B cell (primary cell): ENCODE measurements at regions not wholly inside any gene's neighbourhood (a gene's known extent, or its start where the extent isn't known, plus 50 kb on each side); places are given as distances from the start of the nearest gene placed in this dataset.

ENCODE experiments used
- ATAC-seq: fragments of 200-7000 bp; cut with Tn5 transposase; one replicate; pipeline ENCODE4 v1.10.0; 2021; ENCODE audit warnings: low read depth, mild to moderate bottlenecking, moderate number of reproducible peaks, moderate library complexity
- CTCF ChIA-PET: fragments of 350-600 bp; sonication (Branson Sonifier 250); formaldehyde crosslinking; loops from one replicate; lab custom pipeline; 2021; ENCODE audit warnings: antibody characterized with exemption, inconsistent platforms; lab: Charles Lee
- POLR2A ChIA-PET: fragments of 350-600 bp; sonication (Branson Sonifier 250); formaldehyde crosslinking; loops from one replicate; lab custom pipeline; 2021; ENCODE audit warnings: antibody characterized with exemption; lab: Charles Lee
- DNase-seq: peaks from one replicate; pipeline ENCODE4 v3.0.0; 2013
- H2AFZ ChIP-seq: 2 replicates; pipeline ENCODE4 v1.6.1; 2012; ENCODE audit warnings: mild to moderate bottlenecking, low read depth, low read length; ENCODE audit not compliant: insufficient read depth, poor library complexity, severe bottlenecking
- H3K27ac ChIP-seq, 2 donors: 1 replicate in 1 of 2; 2 replicates in 1 of 2; pipeline ENCODE4 v1.5.1; 2012 to 2013; ENCODE audit warnings: low read length in 2 of 2, mild to moderate bottlenecking in 2 of 2, moderate library complexity in 1 of 2
- H3K27me3 ChIP-seq, 4 experiments: fragments of 200-600 bp in 1 of 4; sonication (generic) in 1 of 4; replicated peaks in 1 of 4; 1 replicate in 2 of 4; 2 replicates in 2 of 4; pipeline versions ENCODE4 v1.6.1 to v1.7.0; 2013 to 2016; ENCODE audit warnings: low read length in 3 of 4, mild to moderate bottlenecking in 2 of 4, mixed read lengths in 1 of 4, moderate library complexity in 1 of 4; ENCODE audit not compliant: insufficient read depth in 4 of 4, control insufficient read depth in 3 of 4; ENCODE audit errors: control extremely low read depth in 1 of 4
- H3K36me3 ChIP-seq, 2 experiments: replicated peaks in 1 of 2; 1 replicate in 1 of 2; 2 replicates in 1 of 2; pipeline versions ENCODE4 v1.6.1 to v1.7.1; 2013; ENCODE audit warnings: low read length in 1 of 2; ENCODE audit not compliant: insufficient read depth in 2 of 2, control insufficient read depth in 1 of 2; ENCODE audit errors: control extremely low read depth in 1 of 2, extremely low read depth in 1 of 2
- H3K4me1 ChIP-seq, 2 donors: fragments of 200-600 bp in 1 of 2; sonication (generic) in 1 of 2; 1 replicate in 1 of 2; 2 replicates in 1 of 2; pipeline versions ENCODE4 v1.5.1 to v1.6.1; 2013 to 2017; ENCODE audit warnings: low read length in 2 of 2; ENCODE audit not compliant: control insufficient read depth in 2 of 2, insufficient read depth in 2 of 2
- H3K4me2 ChIP-seq: replicated peaks from 2 replicates; pipeline ENCODE3; 2012; ENCODE audit warnings: mild to moderate bottlenecking, low read depth, low read length; ENCODE audit not compliant: poor library complexity, severe bottlenecking
- H3K4me3 ChIP-seq, 5 experiments: fragments of 200-600 bp in 1 of 5; sonication (generic) in 1 of 5; 1 replicate in 3 of 5; 2 replicates in 2 of 5; pipeline versions ENCODE4 v1.5.1 to v1.7.0; 2011 to 2016; ENCODE audit warnings: low read length in 4 of 5, mild to moderate bottlenecking in 4 of 5, low read depth in 2 of 5, control low read depth in 1 of 5, moderate library complexity in 1 of 5; ENCODE audit not compliant: insufficient read depth in 1 of 5; ENCODE audit errors: control extremely low read depth in 1 of 5, extremely low read depth in 1 of 5
- H3K79me2 ChIP-seq: fragments of 200-600 bp; sonication (generic); one replicate; pipeline ENCODE4 v1.6.0; 2016; ENCODE audit warnings: low read length; ENCODE audit not compliant: control insufficient read depth, insufficient read depth
- H3K9ac ChIP-seq: fragments of 200-600 bp; sonication (generic); 2 replicates; pipeline ENCODE4 v1.6.1; 2017; ENCODE audit warnings: mild to moderate bottlenecking, low read length, moderate library complexity
- H3K9me3 ChIP-seq, 3 donors: one replicate each; pipeline versions ENCODE4 v1.6.1 to v1.7.1; 2013; ENCODE audit warnings: low read length in 2 of 3; ENCODE audit not compliant: control insufficient read depth in 2 of 3, insufficient read depth in 1 of 3; ENCODE audit errors: control extremely low read depth in 1 of 3
- H4K20me1 ChIP-seq: 2 replicates; pipeline ENCODE4 v1.6.0; 2012; ENCODE audit warnings: mild to moderate bottlenecking, low read length; ENCODE audit not compliant: insufficient read depth, control insufficient read depth, poor library complexity, severe bottlenecking
- H3K27ac Mint-ChIP-seq: one replicate; pipeline ENCODE4 v1.8.0; 2021; ENCODE audit warnings: mixed read lengths
- H3K27me3 Mint-ChIP-seq: one replicate; pipeline ENCODE4 v1.8.0; 2021; ENCODE audit warnings: mixed read lengths
- H3K4me1 Mint-ChIP-seq: one replicate; pipeline ENCODE4 v1.8.0; 2021; ENCODE audit warnings: mixed read lengths
- H3K4me3 Mint-ChIP-seq: one replicate; pipeline ENCODE4 v1.8.0; 2021; ENCODE audit warnings: mixed read lengths
- H3K9me3 Mint-ChIP-seq: one replicate; pipeline ENCODE4 v1.8.0; 2022; ENCODE audit warnings: mixed read lengths; ENCODE audit not compliant: insufficient read depth
- EZH2 ChIP-seq: IDR thresholded peaks from 2 replicates; pipeline ENCODE4 v1.6.1; 2012; ENCODE audit warnings: borderline replicate concordance, low read depth, mild to moderate bottlenecking, moderate library complexity, low read length; ENCODE audit not compliant: insufficient read depth, poor library complexity, severe bottlenecking
- WGBS: methylation state at CpG from one replicate; pipeline ENCODE4 v1.1.5; 2013; ENCODE audit warnings: missing lambda C conversion rate; ENCODE audit not compliant: insufficient coverage; 5-methylcytosine and 5-hydroxymethylcytosine counted together
- intact Hi-C: fragments of 100-400 bp; cut with micrococcal nuclease; formaldehyde crosslinking; loops from one replicate; pipeline ENCODE4 v1.10.0; 2022
- TF ChIP-seq, protein P1 (sequence below): fragments of 200-600 bp; IDR thresholded peaks from one replicate; pipeline ENCODE4 v1.8.0; 2022; ENCODE audit warnings: antibody characterized with exemption, mild to moderate bottlenecking

DNA sequence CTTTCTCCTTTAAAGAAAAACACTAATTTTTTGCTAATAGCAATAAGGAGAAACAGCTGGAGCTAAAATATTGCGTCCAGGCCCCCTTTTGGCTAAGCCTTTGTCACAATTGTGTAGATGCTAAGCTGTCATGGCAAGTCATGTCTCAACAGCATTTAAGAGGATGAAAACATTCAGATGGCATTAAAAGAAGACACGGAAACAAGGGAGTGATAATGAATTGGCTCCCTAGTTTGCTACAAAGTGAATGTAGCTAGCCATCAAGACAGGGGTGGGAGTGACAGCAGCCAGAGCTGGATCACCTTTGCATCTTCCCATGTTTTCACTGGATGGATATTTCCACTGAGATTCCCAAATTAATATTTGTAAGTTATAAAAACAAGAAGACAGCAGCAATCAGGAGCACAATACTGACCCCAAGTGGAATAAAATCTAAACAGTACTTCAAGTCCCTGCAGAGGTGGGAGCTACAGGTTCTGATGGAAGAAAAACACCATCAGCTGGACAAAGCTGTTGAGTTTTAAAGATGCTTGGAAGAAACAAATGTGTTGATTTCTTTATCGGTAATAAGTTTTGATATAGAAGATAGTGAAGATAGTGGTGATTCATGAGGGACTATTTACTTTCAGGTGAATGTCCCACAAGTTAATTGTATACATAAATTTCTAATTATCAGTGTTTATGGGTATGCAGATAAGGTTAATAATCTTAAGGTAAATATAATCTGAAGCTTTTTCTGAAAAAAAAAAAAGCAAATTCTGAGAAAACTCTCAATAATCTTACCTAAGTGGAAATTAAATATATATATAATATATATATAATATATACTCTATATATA is 129.4 kb downstream of the SLC16A9 start:
- Histone ChIP-seq H3K9me3 (no peaks in the 10 kb centered on the region), H3K27me3 (no peaks in the 10 kb centered on the region), H3K4me1 (no peaks in the 10 kb centered on the region), H3K36me3 (no peaks in the 10 kb centered on the region), H2AFZ (no peak overlapping the region), H4K20me1 (no peaks in the 10 kb centered on the region), H3K27ac (no peak overlapping the region), H3K79me2 (no peaks in the 10 kb centered on the region), H3K4me3 (no peak overlapping the region), H3K4me2 (no peak overlapping the region), H3K9ac (no peak overlapping the region)
- Mint-ChIP-seq H3K9me3 (no peaks in the 10 kb centered on the region), H3K27me3 (peaks cover 16% of the 10 kb centered on the region), H3K4me3 (no peak overlapping the region), H3K4me1 (no peaks in the 10 kb centered on the region), H3K27ac (no peak overlapping the region)
- 50% methylated on average over 2 of the region's 3 CpGs for WGBS
- ATAC-seq, result no peak
- TF ChIP-seq, protein P1, sequence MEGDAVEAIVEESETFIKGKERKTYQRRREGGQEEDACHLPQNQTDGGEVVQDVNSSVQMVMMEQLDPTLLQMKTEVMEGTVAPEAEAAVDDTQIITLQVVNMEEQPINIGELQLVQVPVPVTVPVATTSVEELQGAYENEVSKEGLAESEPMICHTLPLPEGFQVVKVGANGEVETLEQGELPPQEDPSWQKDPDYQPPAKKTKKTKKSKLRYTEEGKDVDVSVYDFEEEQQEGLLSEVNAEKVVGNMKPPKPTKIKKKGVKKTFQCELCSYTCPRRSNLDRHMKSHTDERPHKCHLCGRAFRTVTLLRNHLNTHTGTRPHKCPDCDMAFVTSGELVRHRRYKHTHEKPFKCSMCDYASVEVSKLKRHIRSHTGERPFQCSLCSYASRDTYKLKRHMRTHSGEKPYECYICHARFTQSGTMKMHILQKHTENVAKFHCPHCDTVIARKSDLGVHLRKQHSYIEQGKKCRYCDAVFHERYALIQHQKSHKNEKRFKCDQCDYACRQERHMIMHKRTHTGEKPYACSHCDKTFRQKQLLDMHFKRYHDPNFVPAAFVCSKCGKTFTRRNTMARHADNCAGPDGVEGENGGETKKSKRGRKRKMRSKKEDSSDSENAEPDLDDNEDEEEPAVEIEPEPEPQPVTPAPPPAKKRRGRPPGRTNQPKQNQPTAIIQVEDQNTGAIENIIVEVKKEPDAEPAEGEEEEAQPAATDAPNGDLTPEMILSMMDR, result no peak
- TF ChIP-seq EZH2, result no peak
- DNase-seq, result no peak
- intact Hi-C loops, result no loop called here
- POLR2A ChIA-PET, result no interaction called here
- CTCF ChIA-PET, result no interaction called here

DNA sequence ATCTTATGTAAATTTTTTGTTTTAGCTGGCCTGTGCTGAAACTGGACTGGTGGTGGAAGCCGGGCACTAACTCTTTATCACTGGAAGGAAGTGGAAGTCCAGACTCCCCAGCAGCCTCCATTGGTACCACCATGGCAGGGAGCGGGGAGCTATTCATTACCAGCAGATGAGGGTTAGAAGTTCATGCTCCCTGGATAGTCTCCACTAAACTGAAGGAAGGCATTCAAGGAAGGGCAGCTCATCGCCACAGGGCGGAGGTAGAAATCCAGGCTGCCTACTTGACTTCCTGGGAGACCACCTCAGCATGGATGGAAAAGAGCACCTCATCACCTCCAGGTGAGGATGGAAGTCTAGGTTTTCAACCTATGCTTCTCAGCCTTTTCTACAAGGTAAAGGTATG is 130.9 kb downstream of the SLC16A9 start:
- ChIA-PET POLR2A (no interaction called here), CTCF (no interaction called here)
- Mint-ChIP-seq H3K9me3 (no peaks in the 10 kb centered on the region), H3K27ac (no peak overlapping the region), H3K4me3 (no peak overlapping the region), H3K27me3 (peaks cover 13% of the 10 kb centered on the region), H3K4me1 (no peaks in the 10 kb centered on the region)
- no peaks in the 10 kb centered on the region for H4K20me1 ChIP-seq
- H2AFZ ChIP-seq, result no peak overlapping the region
- TF ChIP-seq, protein P1, result no peak
- TF ChIP-seq EZH2, result no peak
- no peak overlapping the region for H3K4me2 ChIP-seq
- H3K9me3 ChIP-seq, result no peaks in the 10 kb centered on the region
- H3K79me2 ChIP-seq, result no peaks in the 10 kb centered on the region
- H3K4me3 ChIP-seq, result no peak overlapping the region
- no peaks in the 10 kb centered on the region for H3K36me3 ChIP-seq
- DNase-seq (no peak), ATAC-seq (no peak)
- no peak overlapping the region for H3K27ac ChIP-seq
- WGBS, result 91% methylated on average over 3 of the region's 4 CpGs
- intact Hi-C loops, result no loop called here
- H3K4me1 ChIP-seq, result no peaks in the 10 kb centered on the region
- no peak overlapping the region for H3K9ac ChIP-seq
- no peaks in the 10 kb centered on the region for H3K27me3 ChIP-seq
